Occipital lobe (tissue), 1 donor: ENCODE measurements at regions not wholly inside any gene's neighbourhood (a gene's known extent, or its start where the extent isn't known, plus 50 kb on each side); places are given as distances from the start of the nearest gene placed in this dataset.
A peak's percentile ranks its signal among the peaks of the same experiment; 100 is the strongest.
"Not testable (repeated sequence)": the region's sequence is repeated elsewhere in the genome, so short reads cannot be mapped to it uniquely, and the experiment has no call there.

Experiments used
- DNase-seq: peaks from one replicate; lab custom pipeline; 2025; lab: John Stamatoyannopoulos, UW

DNA sequence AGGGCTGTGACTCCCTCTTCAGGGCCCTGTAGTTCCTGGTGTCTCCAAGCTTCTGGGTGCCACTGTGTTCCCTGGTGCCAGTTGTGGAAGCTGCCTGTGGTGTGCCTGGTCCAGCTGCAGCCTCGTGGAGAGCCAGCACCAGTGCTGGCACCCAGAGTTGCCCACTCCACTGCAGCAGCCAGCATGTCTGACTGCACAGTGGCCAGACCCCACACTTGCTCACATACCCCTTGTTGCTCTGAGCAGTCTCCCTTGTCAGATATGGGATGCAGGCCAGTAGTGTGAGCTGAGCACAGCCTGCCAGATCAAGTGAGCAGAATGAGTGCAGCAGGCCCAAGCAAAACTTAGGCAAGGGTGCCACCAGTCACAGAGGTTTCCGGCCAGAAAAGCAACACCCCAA, 108.6 kb downstream of the ZMAT1 start:
- no peak for DNase-seq

DNA sequence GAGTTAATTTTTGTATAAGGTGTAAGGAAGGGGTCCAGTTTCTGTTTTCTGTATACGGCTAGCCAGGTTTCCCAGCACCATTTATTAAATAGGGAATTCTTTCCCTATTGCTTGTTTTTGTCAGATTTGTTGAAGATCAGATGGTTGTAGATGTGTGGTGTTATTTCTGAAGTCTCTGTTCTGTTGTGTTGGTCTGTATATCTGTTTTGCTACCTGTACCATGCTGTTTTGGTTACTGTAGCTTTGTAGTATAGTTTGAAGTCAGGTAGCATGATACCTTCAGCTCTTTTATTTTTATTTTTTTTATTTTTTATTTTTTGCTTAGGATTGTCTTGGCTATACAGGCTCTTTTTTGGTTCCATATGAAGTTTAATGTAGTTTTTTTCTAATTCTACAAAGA, 114.1 kb downstream of the ZMAT1 start:
- not testable (repeated sequence) for DNase-seq

DNA sequence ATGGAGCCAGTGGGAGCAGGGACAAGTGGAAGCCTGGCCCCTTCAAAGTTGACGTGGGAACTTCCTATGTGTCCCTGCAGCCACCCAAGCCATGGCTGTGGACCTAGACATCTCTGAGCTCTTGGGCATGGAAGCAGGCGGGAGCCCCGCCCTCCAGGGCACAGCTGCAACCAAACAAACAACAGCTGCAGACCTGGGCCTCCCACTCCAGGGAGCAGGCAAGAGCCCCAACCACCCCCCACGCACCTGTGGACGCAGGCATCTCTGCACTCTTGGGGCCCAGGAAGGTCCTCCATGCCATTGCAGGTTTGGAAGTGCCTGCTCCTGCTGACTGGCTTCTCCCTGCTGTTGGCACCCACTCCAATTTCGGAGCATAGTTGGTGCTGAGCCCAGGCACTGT, 118.6 kb downstream of the ZMAT1 start:
- DNase-seq, result no peak

DNA sequence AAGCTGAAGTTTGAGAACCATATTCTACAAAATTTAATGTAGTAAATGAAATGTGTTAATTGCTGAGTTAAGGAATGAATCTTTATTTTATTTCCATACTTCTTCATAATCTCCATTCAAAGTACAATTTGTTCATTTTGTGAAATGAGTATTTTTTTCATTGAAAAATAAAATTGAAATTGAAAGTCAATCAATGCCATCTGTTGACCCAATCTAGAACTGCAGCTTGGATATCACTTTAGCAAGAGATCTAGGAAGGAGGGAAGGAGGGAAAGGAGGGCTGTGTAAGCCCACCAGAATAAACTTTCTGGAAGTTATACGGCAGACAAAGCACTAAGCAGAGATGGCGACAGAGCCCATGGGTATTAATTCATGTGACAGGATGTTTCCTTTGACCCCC, 128.4 kb downstream of the ZMAT1 start:
- no peak for DNase-seq

DNA sequence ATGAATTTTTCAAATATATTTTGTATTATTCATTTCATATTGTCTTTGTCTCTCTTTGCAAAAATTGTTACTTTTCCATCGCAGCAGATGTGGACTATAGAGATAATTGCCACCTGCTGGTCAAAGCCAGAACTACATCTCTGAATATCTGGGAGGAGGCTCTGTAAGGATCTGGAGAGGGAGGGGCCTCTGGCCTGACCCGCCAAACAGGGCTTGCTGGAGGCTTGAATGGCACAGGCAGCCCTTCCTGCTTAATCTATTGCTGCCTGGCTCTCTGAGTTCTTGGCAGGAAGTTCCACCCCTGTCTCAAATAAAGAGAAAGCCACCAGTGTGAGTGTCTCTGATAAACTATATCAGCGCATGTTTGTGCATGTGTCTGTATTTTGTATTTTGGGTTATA, 132.4 kb downstream of the ZMAT1 start:
- peak; percentile 33 for DNase-seq

DNA sequence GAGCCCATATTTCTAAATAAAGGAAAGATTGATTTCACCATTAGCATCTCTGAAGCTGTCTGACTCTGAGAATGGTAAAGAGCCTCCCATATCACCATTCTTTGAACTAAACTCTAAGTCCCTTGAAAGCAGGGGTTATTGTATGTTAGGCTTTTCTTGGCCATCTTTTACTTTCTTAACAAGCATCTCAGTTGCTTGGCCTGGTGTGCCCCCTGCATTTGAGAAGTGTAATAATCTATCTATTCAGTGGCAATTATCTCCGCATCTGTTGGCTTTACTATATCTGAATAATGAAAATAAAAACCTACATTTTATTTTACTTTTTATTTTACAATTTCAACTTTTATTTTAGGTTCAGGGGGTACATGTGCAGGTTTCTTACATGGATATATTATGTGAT, 128.3 kb upstream of the ARMCX2 start:
- no peak for DNase-seq

DNA sequence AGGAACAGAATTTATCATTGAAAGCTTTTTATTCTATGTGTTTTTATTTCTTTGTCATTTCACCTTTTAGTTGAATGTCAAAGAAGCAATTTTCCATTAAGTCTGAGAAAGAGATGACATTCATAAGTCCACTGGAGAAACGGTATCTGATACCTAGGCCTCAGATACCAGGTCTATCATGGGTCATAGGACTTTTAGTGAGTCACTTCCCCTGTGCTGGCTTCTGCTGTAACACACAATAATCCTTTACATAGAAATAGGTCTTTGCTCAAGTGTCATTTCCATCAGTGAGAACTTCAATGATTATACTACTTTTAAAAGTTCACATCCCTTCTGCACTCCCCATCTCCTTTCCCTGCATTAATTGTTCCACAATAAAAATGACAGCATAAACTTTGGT, 125.5 kb upstream of the ARMCX2 start:
- DNase-seq, result no peak

DNA sequence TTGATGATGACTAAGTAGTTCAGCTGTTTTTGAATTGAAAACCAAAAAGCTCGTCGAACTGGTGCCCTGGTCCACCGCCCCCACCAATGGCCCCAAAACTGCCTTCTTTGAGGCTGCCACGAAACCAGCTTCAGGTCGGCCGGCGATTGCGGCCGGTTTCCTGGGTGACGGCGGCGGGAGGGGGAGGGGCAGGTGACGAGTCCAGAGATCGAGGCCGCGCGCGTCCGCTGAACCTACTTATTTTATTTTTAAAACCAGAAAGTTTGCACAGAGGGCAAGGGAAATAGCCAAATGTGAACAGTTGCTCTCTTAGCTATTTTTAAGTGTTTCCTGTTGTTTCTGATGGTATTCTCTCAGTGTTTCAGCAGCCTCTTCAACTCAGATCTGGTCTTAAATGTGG, 120.8 kb upstream of the ARMCX2 start:
- not testable (repeated sequence) for DNase-seq

DNA sequence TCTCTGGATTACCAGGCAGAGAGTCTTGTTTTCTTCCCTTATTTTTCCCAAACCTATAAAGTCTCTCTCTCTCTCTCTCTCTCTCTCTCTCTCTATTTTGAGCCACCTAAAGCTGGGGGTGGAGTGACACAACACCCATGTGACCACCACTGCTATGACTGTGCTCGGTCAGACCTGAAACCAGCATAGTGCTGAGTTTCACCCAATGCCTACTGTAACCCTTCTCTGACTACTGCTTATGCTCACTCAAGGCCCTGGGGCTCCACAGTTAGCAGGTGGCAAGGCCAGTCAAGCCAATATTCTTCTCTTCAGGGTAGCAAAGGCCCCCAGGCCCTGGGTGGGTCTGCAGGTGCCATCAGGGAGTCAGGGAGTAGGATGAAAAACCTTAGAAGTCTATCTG, 114.7 kb upstream of the ARMCX2 start:
- no peak for DNase-seq

DNA sequence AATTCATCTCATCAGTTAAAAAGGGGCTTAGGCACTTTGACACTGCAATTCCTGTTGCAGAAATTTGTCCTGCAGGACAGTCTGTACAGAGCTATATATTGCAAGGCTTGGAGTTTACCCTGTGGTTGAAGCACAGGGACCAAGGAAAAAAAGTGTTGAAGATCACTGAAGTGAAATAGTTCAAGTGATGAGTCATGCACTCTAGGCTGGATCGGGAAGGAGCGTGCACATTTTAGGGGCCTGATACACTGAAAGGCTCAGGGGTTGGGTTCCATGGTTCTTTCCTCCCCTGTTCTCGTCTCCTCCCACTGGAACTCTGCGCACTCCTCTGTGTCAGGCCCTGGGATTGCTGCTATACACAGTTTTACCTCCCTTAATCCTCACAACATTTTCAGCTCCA, 104.9 kb upstream of the ARMCX2 start:
- no peak for DNase-seq

DNA sequence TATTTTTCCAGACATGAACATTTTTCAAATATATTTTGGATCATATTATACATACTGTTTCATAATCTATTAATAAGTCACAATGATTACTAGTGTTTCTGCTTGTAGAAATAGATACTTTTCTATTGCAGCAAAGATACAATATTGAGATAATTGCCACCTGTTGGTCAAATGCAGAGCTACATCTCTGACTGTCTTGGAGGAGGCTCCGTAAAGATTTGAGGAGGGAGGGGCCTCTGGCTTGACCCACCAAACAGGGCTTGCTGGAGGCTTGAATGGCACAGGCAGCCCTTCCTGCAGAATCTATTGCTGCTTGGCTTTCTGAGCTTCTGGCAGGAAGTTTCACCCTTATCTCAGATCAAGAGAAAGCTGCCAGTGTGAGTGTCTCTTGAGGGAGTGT, 99.3 kb upstream of the ARMCX2 start:
- no peak for DNase-seq

DNA sequence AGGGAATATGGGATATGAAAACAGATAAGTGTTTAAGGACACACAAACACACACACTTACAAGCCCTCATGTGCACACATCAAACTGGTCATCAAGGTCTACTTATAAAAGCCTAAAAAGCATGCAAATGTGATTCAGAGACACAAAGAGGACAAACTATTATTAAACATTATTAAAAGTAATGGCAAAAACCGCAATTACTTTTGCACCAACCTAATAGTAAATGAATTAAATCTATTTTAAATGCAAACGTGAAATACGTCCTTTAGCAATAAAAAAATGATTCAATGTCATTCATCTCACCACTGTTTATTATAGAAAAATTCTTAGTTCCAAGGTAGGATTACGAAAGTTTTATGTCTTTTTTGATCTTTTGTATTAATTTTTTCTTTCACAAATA, 91.1 kb upstream of the ARMCX2 start:
- DNase-seq, result no peak

DNA sequence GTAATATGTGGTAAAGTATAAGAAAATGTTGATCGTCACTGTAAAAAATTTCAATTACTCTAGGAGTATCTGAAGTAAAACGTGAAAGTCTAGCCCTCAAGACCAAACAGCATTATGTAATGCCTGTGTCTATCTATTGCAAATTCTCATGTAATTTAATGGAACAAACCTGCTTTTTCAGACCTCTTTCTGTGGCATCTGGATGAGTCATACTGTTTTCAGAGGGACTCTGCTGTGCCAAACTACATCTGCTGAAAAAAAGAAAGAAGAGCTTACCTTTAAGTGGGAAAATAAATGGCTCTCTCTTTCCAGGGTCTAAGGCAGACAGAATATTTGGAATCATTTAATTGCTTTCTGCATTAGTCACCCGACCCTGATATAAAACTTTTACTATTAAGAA, 89.8 kb upstream of the ARMCX2 start:
- no peak for DNase-seq

DNA sequence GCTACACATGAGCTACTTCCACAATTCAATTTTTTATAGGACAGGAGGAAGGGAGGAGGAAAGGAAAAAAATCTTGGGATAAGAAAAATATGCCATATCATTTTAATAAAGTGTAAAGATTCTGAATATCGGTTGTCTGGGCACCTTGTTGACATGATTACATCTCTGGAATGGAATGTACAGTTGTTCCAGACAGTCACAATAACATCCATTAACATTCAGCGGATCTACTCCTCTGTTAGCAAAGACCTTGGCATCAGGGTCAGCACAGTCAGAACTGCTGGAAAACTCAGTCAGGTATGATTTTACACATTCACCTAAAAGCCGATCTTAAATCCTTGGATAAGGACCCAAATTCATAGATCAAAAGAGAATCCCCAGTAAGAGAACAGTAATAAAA, 85.4 kb upstream of the ARMCX2 start:
- no peak for DNase-seq

DNA sequence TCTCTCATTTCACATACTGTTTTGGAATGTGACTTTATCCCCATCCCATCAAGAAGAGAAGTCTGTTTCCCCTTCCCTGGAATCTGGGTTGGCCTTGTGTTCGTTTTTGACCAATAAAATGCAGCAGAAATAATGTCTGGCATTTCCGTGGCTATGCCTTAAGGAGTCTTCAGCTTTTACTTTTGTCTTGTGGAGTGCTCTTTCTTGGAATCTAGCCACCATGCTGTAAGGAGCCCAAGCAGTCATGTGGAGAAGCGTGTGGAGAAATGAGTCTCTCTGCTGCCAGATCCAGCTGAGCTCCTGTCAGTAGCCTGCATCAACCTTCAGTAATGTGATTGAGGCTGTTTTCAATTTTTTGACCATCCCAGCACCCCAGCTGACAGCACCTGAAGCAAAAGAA, 84.4 kb upstream of the ARMCX2 start:
- no peak for DNase-seq

DNA sequence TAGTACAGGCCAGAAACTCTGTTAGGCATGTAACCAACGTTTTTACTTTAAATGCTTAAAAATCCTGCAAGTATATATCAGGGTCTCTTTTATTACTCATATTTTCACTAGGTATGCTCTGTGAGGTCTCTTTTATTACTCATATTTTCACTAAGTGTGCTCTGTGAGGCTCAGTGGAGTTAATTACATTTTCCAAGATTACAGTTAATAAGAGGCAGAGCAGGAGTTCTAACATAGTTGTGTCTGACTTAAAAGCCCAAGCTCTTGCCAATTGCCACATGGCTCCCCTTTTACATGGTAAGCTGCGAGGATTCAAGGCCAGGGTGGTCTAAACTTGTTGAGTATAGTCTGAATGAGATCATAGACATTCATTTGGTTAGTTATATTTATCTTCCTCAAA, 81.0 kb upstream of the ARMCX2 start:
- no peak for DNase-seq

DNA sequence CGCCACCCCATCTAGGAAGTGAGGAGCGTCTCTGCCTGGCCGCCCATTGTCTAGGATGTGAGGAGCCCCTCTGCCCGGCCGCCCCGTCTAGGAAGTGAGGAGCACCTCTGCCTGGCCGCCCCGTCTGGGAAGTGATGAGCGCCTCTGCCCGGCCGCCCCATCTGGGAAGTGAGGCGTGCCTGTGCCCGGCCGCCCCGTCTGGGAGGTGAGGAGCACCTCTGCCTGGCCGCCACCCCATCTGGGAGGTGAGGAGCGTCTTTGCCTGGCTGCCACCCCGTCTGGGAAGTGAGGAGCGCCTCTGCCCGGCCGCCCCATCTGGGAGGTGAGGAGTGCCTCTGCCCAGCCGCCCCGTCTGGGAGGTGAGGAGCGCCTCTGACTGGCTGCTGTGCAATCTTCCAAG, 79.2 kb upstream of the ARMCX2 start:
- DNase-seq, result not testable (repeated sequence)

DNA sequence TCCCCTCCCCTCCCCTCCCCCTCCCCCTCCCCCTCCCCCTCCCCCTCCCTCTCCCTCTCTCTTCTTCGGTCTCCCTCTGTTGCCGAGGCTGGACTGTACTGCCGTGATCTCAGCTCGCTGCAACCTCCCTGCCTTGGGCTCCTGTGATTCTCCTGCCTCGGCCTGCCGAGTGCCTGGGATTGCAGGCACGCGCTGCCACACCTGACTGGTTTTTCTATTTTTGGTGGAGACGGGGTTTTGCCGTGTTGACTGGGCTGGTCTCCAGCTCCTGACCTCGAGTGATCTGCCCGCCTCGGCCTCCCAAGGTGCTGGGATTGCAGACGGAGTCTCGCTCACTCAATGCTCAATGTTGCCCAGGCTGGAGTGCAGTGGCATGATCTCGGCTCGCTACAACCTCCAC, 78.8 kb upstream of the ARMCX2 start:
- DNase-seq, result not testable (repeated sequence)

DNA sequence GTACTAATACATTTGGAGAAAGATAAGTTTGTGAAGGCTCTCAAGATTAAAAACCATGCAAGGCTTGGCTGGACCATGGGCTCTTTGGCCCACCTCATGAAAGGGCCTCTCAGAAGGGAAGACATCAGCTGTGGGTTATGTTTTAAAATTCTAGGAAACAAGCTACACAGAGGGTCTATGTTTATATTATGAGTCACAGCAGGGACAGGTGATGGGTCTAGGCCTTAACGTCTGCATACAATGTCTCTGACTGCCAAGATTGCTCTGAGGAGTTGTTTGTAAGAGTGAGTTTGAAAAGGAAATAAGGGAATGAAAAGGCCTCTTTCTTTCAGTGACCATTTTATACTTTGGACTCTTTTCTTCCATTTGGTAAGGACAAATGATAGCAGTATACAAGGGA, 77.0 kb upstream of the ARMCX2 start:
- no peak for DNase-seq

DNA sequence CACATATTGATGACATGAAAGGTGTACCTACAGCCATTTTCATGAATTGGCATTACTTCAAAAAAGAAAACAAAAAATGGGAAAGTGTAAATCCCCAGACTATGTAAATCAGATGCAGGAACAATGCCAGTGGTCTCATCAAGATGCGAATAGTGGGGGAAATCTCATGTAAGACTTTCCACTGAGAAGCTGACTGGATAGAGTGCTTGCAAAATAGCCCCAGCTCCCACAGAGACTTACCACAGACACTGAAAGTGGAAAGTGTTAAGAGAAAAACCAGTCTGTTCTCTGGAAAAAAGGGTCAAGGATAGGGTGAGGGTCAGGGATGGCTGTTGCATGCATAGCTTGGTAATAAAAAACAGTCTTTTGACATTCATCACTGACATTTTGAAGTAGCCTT, 73.2 kb upstream of the ARMCX2 start:
- DNase-seq, result no peak

DNA sequence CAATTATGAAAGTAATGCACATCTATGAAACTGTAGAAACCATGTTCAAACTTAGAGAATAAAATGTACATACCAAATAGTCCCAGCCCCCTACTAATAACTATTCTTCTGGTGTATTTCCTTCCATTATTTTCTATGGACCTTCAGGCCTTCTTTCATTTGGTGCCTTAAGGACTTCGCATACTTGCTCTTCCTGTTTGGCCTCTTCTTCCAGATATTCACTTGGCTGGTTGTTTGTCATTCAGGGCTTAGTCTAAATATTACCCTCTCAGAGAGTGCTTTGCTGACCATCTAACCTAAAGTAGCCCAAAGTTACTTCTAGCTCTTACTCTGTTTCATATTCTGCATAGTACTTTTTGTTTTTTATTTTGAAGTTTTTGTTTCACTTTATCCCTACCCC, 70.3 kb upstream of the ARMCX2 start:
- no peak for DNase-seq
